Progenitor cell of endocrine pancreas (in vitro differentiated cells): ENCODE measurements at regions not wholly inside any gene's neighbourhood (a gene's known extent, or its start where the extent isn't known, plus 50 kb on each side); places are given as distances from the start of the nearest gene placed in this dataset.

Experiments used
- DNase-seq: peaks from one replicate; pipeline ENCODE4 v3.0.0; 2021; ENCODE audit warnings: low spot score; ENCODE audit not compliant: unreplicated experiment
- H3K27ac Mint-ChIP-seq: 2 replicates; pipeline ENCODE4 v1.8.0; 2021; ENCODE audit warnings: mild to moderate bottlenecking, moderate library complexity, mixed read lengths
- H3K27me3 Mint-ChIP-seq: 2 replicates; pipeline ENCODE4 v1.8.0; 2021; ENCODE audit warnings: mixed read lengths
- H3K36me3 Mint-ChIP-seq: 2 replicates; pipeline ENCODE4 v1.8.0; 2022; ENCODE audit warnings: mixed read lengths; ENCODE audit not compliant: insufficient read depth
- H3K4me1 Mint-ChIP-seq: 2 replicates; pipeline ENCODE4 v1.8.0; 2021; ENCODE audit warnings: low read depth, mixed read lengths
- H3K4me3 Mint-ChIP-seq: 2 replicates; pipeline ENCODE4 v1.8.0; 2021; ENCODE audit warnings: low read depth, mild to moderate bottlenecking, moderate library complexity, mixed read lengths
- H3K9me3 Mint-ChIP-seq: 2 replicates; pipeline ENCODE4 v1.8.0; 2021; ENCODE audit warnings: low read depth, mixed read lengths
- CTCF ChIP-seq: fragments of 200-600 bp; sonication (generic); IDR thresholded peaks from one replicate; pipeline ENCODE4 v1.5.0; 2021; ENCODE audit warnings: antibody characterized with exemption, mild to moderate bottlenecking; ENCODE audit not compliant: unreplicated experiment

GRCh38 chr21:43364261-43364510 lies 62.7 kb downstream of the SIK1 start:
- Mint-ChIP-seq H3K9me3 (no peaks in the 10 kb centered on the region), H3K4me3 (no peak overlapping the region), H3K36me3 (no peaks in the 10 kb centered on the region), H3K27ac (no peak overlapping the region), H3K4me1 (peaks cover 8% of the 10 kb centered on the region), H3K27me3 (peaks cover 36% of the 10 kb centered on the region)
- DNase-seq: no peak
- no peak for TF ChIP-seq CTCF

- Mint-ChIP-seq H3K27ac (no peak overlapping the region), H3K36me3 (no peaks in the 10 kb centered on the region), H3K9me3 (no peaks in the 10 kb centered on the region), H3K27me3 (peaks cover 31% of the 10 kb centered on the region), H3K4me1 (peaks cover 10% of the 10 kb centered on the region), H3K4me3 (no peak overlapping the region)
- no peak for TF ChIP-seq CTCF
- DNase-seq: no peak
Measured at GRCh38 chr21:43363506-43364260, 63.2 kb downstream of the SIK1 start.

GRCh38 chr21:43362915-43363314 lies 64.0 kb downstream of the SIK1 start:
- Mint-ChIP-seq H3K9me3 (no peaks in the 10 kb centered on the region), H3K4me1 (peaks cover 10% of the 10 kb centered on the region), H3K36me3 (no peaks in the 10 kb centered on the region), H3K27me3 (peaks cover 30% of the 10 kb centered on the region), H3K27ac (no peak overlapping the region), H3K4me3 (no peak overlapping the region)
- no peak for DNase-seq
- TF ChIP-seq CTCF: no peak

- Mint-ChIP-seq H3K9me3 (no peaks in the 10 kb centered on the region), H3K27me3 (peaks cover 33% of the 10 kb centered on the region), H3K4me1 (peaks cover 10% of the 10 kb centered on the region), H3K27ac (no peak overlapping the region), H3K36me3 (no peaks in the 10 kb centered on the region), H3K4me3 (no peak overlapping the region)
- no peak for TF ChIP-seq CTCF
- no peak for DNase-seq
Measured at GRCh38 chr21:43362321-43362791, 64.6 kb downstream of the SIK1 start.

GRCh38 chr21:43361493-43362296 lies 65.2 kb downstream of the SIK1 start:
- Mint-ChIP-seq H3K36me3 (no peaks in the 10 kb centered on the region), H3K4me1 (peaks cover 10% of the 10 kb centered on the region), H3K4me3 (no peak overlapping the region), H3K27ac (no peak overlapping the region), H3K9me3 (no peaks in the 10 kb centered on the region), H3K27me3 (peaks cover 29% of the 10 kb centered on the region)
- DNase-seq: no peak
- TF ChIP-seq CTCF: no peak
